Esophagus squamous epithelium (tissue), 4 donors: ENCODE measurements at regions not wholly inside any gene's neighbourhood (a gene's known extent, or its start where the extent isn't known, plus 50 kb on each side); places are given as distances from the start of the nearest gene placed in this dataset.

Experiments used
- CTCF ChIP-seq, 6 experiments: fragments of 450-650 bp in 4 of 6; fragments of 200-600 bp in 2 of 6; sonication (generic) in 2 of 6; IDR thresholded peaks; one replicate each; pipeline ENCODE4 v1.5.1; 2016 to 2019; ENCODE audit warnings: antibody characterized with exemption in 6 of 6, mild to moderate bottlenecking in 4 of 6, moderate library complexity in 4 of 6
- POLR2A ChIP-seq, 4 donors: fragments of 450-650 bp; IDR thresholded peaks; one replicate each; pipeline ENCODE4 v1.6.1; 2017; ENCODE audit warnings: antibody characterized with exemption in 4 of 4, mild to moderate bottlenecking in 4 of 4, moderate library complexity in 3 of 4

GRCh38 chr14:32259368-32260013, 56.4 kb upstream of the RNU6-8 start:
- no peak for TF ChIP-seq CTCF (IDR thresholded peaks at IDR 0.05)
- no peak for TF ChIP-seq POLR2A (IDR thresholded peaks at IDR 0.05)
